ENCODE measurements at regions not wholly inside any gene's neighbourhood (a gene's known extent, or its start where the extent isn't known, plus 50 kb on each side); places are given as distances from the start of the nearest gene placed in this dataset.

- no peaks in the 10 kb centered on the region for H3K36me3 ChIP-seq (ENCODE audit: control insufficient read depth, insufficient read depth, low read length)
- no peak overlapping the region for H3K4me3 ChIP-seq (replicated peaks; ENCODE audit: low read depth, low read length)
- no peak for DNase-seq (ENCODE audit: extremely low read depth, insufficient read length)
- no peak for TF ChIP-seq CTCF (IDR thresholded peaks at IDR 0.05; ENCODE audit: insufficient read depth, low read length, poor library complexity, severe bottlenecking)
- H3K27me3 ChIP-seq (replicated peaks; ENCODE audit: control insufficient read depth, insufficient read depth, low read length), result no peaks in the 10 kb centered on the region
Observed at GRCh38 chr16:13448346-13448745, 471.6 kb upstream of the ERCC4 start.

- Histone ChIP-seq H3K27me3 (replicated peaks; ENCODE audit: control insufficient read depth, insufficient read depth, low read length) (no peaks in the 10 kb centered on the region), H3K36me3 (ENCODE audit: control insufficient read depth, insufficient read depth, low read length) (no peaks in the 10 kb centered on the region), H3K4me3 (replicated peaks; ENCODE audit: low read depth, low read length) (no peak overlapping the region)
- DNase-seq (ENCODE audit: extremely low read depth, insufficient read length), result no peak
- TF ChIP-seq CTCF (IDR thresholded peaks at IDR 0.05; ENCODE audit: insufficient read depth, low read length, poor library complexity, severe bottlenecking), result no peak
Observed at GRCh38 chr16:13453325-13453724, 466.6 kb upstream of the ERCC4 start.

- H3K36me3 ChIP-seq (ENCODE audit: control insufficient read depth, insufficient read depth, low read length), result no peaks in the 10 kb centered on the region
- TF ChIP-seq CTCF (IDR thresholded peaks at IDR 0.05; ENCODE audit: insufficient read depth, low read length, poor library complexity, severe bottlenecking), result peak; percentile 63
- H3K27me3 ChIP-seq (replicated peaks; ENCODE audit: control insufficient read depth, insufficient read depth, low read length), result no peaks in the 10 kb centered on the region
- H3K4me3 ChIP-seq (replicated peaks; ENCODE audit: low read depth, low read length), result no peak overlapping the region
- DNase-seq (ENCODE audit: extremely low read depth, insufficient read length), result no peak
Observed at GRCh38 chr16:13453938-13454553, 465.9 kb upstream of the ERCC4 start.

- Histone ChIP-seq H3K4me3 (replicated peaks; ENCODE audit: low read depth, low read length) (no peak overlapping the region), H3K27me3 (replicated peaks; ENCODE audit: control insufficient read depth, insufficient read depth, low read length) (no peaks in the 10 kb centered on the region), H3K36me3 (ENCODE audit: control insufficient read depth, insufficient read depth, low read length) (no peaks in the 10 kb centered on the region)
- DNase-seq (ENCODE audit: extremely low read depth, insufficient read length), result no peak
- no peak for TF ChIP-seq CTCF (IDR thresholded peaks at IDR 0.05; ENCODE audit: insufficient read depth, low read length, poor library complexity, severe bottlenecking)
Observed at GRCh38 chr16:13463619-13464018, 456.3 kb upstream of the ERCC4 start.

- Histone ChIP-seq H3K27me3 (replicated peaks; ENCODE audit: control insufficient read depth, insufficient read depth, low read length) (no peaks in the 10 kb centered on the region), H3K36me3 (ENCODE audit: control insufficient read depth, insufficient read depth, low read length) (no peaks in the 10 kb centered on the region), H3K4me3 (replicated peaks; ENCODE audit: low read depth, low read length) (no peak overlapping the region)
- no peak for DNase-seq (ENCODE audit: extremely low read depth, insufficient read length)
- TF ChIP-seq CTCF (IDR thresholded peaks at IDR 0.05; ENCODE audit: insufficient read depth, low read length, poor library complexity, severe bottlenecking), result no peak
Observed at GRCh38 chr16:13471036-13471435, 448.9 kb upstream of the ERCC4 start.

- no peaks in the 10 kb centered on the region; the same call in 1 of the 2 replicates for H3K27me3 ChIP-seq (replicated peaks; ENCODE audit: control insufficient read depth, insufficient read depth, low read length)
- H3K36me3 ChIP-seq (ENCODE audit: control insufficient read depth, insufficient read depth, low read length), result no peaks in the 10 kb centered on the region
- TF ChIP-seq CTCF (IDR thresholded peaks at IDR 0.05; ENCODE audit: insufficient read depth, low read length, poor library complexity, severe bottlenecking), result no peak
- H3K4me3 ChIP-seq (replicated peaks; ENCODE audit: low read depth, low read length), result no peak overlapping the region
- no peak for DNase-seq (ENCODE audit: extremely low read depth, insufficient read length)
Observed at GRCh38 chr16:13478991-13479390, 441.0 kb upstream of the ERCC4 start.
